B cell (primary cell): ENCODE measurements at regions not wholly inside any gene's neighbourhood (a gene's known extent, or its start where the extent isn't known, plus 50 kb on each side); places are given as distances from the start of the nearest gene placed in this dataset.

Experiments
- ATAC-seq: fragments of 200-7000 bp; cut with Tn5 transposase; one replicate; pipeline ENCODE4 v1.10.0; 2021; ENCODE audit warnings: low read depth, mild to moderate bottlenecking, moderate number of reproducible peaks, moderate library complexity
- CTCF ChIA-PET: fragments of 350-600 bp; sonication (Branson Sonifier 250); formaldehyde crosslinking; loops from one replicate; lab custom pipeline; 2021; ENCODE audit warnings: antibody characterized with exemption, inconsistent platforms; lab: Charles Lee
- POLR2A ChIA-PET: fragments of 350-600 bp; sonication (Branson Sonifier 250); formaldehyde crosslinking; loops from one replicate; lab custom pipeline; 2021; ENCODE audit warnings: antibody characterized with exemption; lab: Charles Lee
- DNase-seq: peaks from one replicate; pipeline ENCODE4 v3.0.0; 2013
- H2AFZ ChIP-seq: 2 replicates; pipeline ENCODE4 v1.6.1; 2012; ENCODE audit warnings: mild to moderate bottlenecking, low read depth, low read length; ENCODE audit not compliant: insufficient read depth, poor library complexity, severe bottlenecking
- H3K27ac ChIP-seq, 2 donors: 1 replicate in 1 of 2; 2 replicates in 1 of 2; pipeline ENCODE4 v1.5.1; 2012 to 2013; ENCODE audit warnings: low read length in 2 of 2, mild to moderate bottlenecking in 2 of 2, moderate library complexity in 1 of 2
- H3K27me3 ChIP-seq, 4 experiments: fragments of 200-600 bp in 1 of 4; sonication (generic) in 1 of 4; replicated peaks in 1 of 4; 1 replicate in 2 of 4; 2 replicates in 2 of 4; pipeline versions ENCODE4 v1.6.1 to v1.7.0; 2013 to 2016; ENCODE audit warnings: low read length in 3 of 4, mild to moderate bottlenecking in 2 of 4, mixed read lengths in 1 of 4, moderate library complexity in 1 of 4; ENCODE audit not compliant: insufficient read depth in 4 of 4, control insufficient read depth in 3 of 4; ENCODE audit errors: control extremely low read depth in 1 of 4
- H3K36me3 ChIP-seq, 2 experiments: replicated peaks in 1 of 2; 1 replicate in 1 of 2; 2 replicates in 1 of 2; pipeline versions ENCODE4 v1.6.1 to v1.7.1; 2013; ENCODE audit warnings: low read length in 1 of 2; ENCODE audit not compliant: insufficient read depth in 2 of 2, control insufficient read depth in 1 of 2; ENCODE audit errors: control extremely low read depth in 1 of 2, extremely low read depth in 1 of 2
- H3K4me1 ChIP-seq, 2 donors: fragments of 200-600 bp in 1 of 2; sonication (generic) in 1 of 2; 1 replicate in 1 of 2; 2 replicates in 1 of 2; pipeline versions ENCODE4 v1.5.1 to v1.6.1; 2013 to 2017; ENCODE audit warnings: low read length in 2 of 2; ENCODE audit not compliant: control insufficient read depth in 2 of 2, insufficient read depth in 2 of 2
- H3K4me2 ChIP-seq: replicated peaks from 2 replicates; pipeline ENCODE3; 2012; ENCODE audit warnings: mild to moderate bottlenecking, low read depth, low read length; ENCODE audit not compliant: poor library complexity, severe bottlenecking
- H3K4me3 ChIP-seq, 5 experiments: fragments of 200-600 bp in 1 of 5; sonication (generic) in 1 of 5; 1 replicate in 3 of 5; 2 replicates in 2 of 5; pipeline versions ENCODE4 v1.5.1 to v1.7.0; 2011 to 2016; ENCODE audit warnings: low read length in 4 of 5, mild to moderate bottlenecking in 4 of 5, low read depth in 2 of 5, control low read depth in 1 of 5, moderate library complexity in 1 of 5; ENCODE audit not compliant: insufficient read depth in 1 of 5; ENCODE audit errors: control extremely low read depth in 1 of 5, extremely low read depth in 1 of 5
- H3K79me2 ChIP-seq: fragments of 200-600 bp; sonication (generic); one replicate; pipeline ENCODE4 v1.6.0; 2016; ENCODE audit warnings: low read length; ENCODE audit not compliant: control insufficient read depth, insufficient read depth
- H3K9ac ChIP-seq: fragments of 200-600 bp; sonication (generic); 2 replicates; pipeline ENCODE4 v1.6.1; 2017; ENCODE audit warnings: mild to moderate bottlenecking, low read length, moderate library complexity
- H3K9me3 ChIP-seq, 3 donors: one replicate each; pipeline versions ENCODE4 v1.6.1 to v1.7.1; 2013; ENCODE audit warnings: low read length in 2 of 3; ENCODE audit not compliant: control insufficient read depth in 2 of 3, insufficient read depth in 1 of 3; ENCODE audit errors: control extremely low read depth in 1 of 3
- H4K20me1 ChIP-seq: 2 replicates; pipeline ENCODE4 v1.6.0; 2012; ENCODE audit warnings: mild to moderate bottlenecking, low read length; ENCODE audit not compliant: insufficient read depth, control insufficient read depth, poor library complexity, severe bottlenecking
- H3K27ac Mint-ChIP-seq: one replicate; pipeline ENCODE4 v1.8.0; 2021; ENCODE audit warnings: mixed read lengths
- H3K27me3 Mint-ChIP-seq: one replicate; pipeline ENCODE4 v1.8.0; 2021; ENCODE audit warnings: mixed read lengths
- H3K4me1 Mint-ChIP-seq: one replicate; pipeline ENCODE4 v1.8.0; 2021; ENCODE audit warnings: mixed read lengths
- H3K4me3 Mint-ChIP-seq: one replicate; pipeline ENCODE4 v1.8.0; 2021; ENCODE audit warnings: mixed read lengths
- H3K9me3 Mint-ChIP-seq: one replicate; pipeline ENCODE4 v1.8.0; 2022; ENCODE audit warnings: mixed read lengths; ENCODE audit not compliant: insufficient read depth
- CTCF ChIP-seq: fragments of 200-600 bp; IDR thresholded peaks from one replicate; pipeline ENCODE4 v1.8.0; 2022; ENCODE audit warnings: antibody characterized with exemption, mild to moderate bottlenecking
- EZH2 ChIP-seq: IDR thresholded peaks from 2 replicates; pipeline ENCODE4 v1.6.1; 2012; ENCODE audit warnings: borderline replicate concordance, low read depth, mild to moderate bottlenecking, moderate library complexity, low read length; ENCODE audit not compliant: insufficient read depth, poor library complexity, severe bottlenecking
- WGBS: methylation state at CpG from one replicate; pipeline ENCODE4 v1.1.5; 2013; ENCODE audit warnings: missing lambda C conversion rate; ENCODE audit not compliant: insufficient coverage; 5-methylcytosine and 5-hydroxymethylcytosine counted together
- intact Hi-C: fragments of 100-400 bp; cut with micrococcal nuclease; formaldehyde crosslinking; loops from one replicate; pipeline ENCODE4 v1.10.0; 2022

- no peaks in the 10 kb centered on the region for H3K9me3 Mint-ChIP-seq
- no peak overlapping the region for H3K9ac ChIP-seq
- H3K27ac ChIP-seq: no peak overlapping the region
- intact Hi-C loops: no loop called here
- H3K4me2 ChIP-seq: no peak overlapping the region
- H3K4me1 Mint-ChIP-seq: no peaks in the 10 kb centered on the region
- no peaks in the 10 kb centered on the region for H3K4me1 ChIP-seq
- H3K4me3 Mint-ChIP-seq: no peak overlapping the region
- H3K27me3 Mint-ChIP-seq: peaks cover 8% of the 10 kb centered on the region
- H2AFZ ChIP-seq: no peak overlapping the region
- ChIA-PET POLR2A (interaction anchor here (0.7 kb wide), 1 partner anchor 793 kb away, joined by 7 read pairs; no protein-coding TSS in a partner anchor), CTCF (interaction anchor here (0.7 to 1.9 kb wide), 6 partner anchors 14 to 430 kb away, joined by 3 to 4 read pairs (median 4); no protein-coding TSS in a partner anchor)
- H3K27ac Mint-ChIP-seq: no peak overlapping the region
- no peak overlapping the region for H3K4me3 ChIP-seq
- H4K20me1 ChIP-seq: no peaks in the 10 kb centered on the region
- H3K27me3 ChIP-seq: peaks cover 0 to 6% (median under 1%) of the 10 kb centered on the region in 4 experiments
- TF ChIP-seq EZH2 (no peak), CTCF (no peak)
- ATAC-seq (no peak), DNase-seq (no peak)
- H3K9me3 ChIP-seq: no peaks in the 10 kb centered on the region
- no peaks in the 10 kb centered on the region for H3K79me2 ChIP-seq
- 0% methylated on average over 1 of the region's 7 CpGs for WGBS
- H3K36me3 ChIP-seq: no peaks in the 10 kb centered on the region
Measured at GRCh38 chr2:37871456-37872191, 53.5 kb upstream of the RMDN2 start.

- ATAC-seq: no peak
- peaks cover 0 to 4% (median 0%) of the 10 kb centered on the region in 4 experiments for H3K27me3 ChIP-seq
- no peaks in the 10 kb centered on the region for H3K79me2 ChIP-seq
- no peaks in the 10 kb centered on the region for H4K20me1 ChIP-seq
- Mint-ChIP-seq H3K27ac (no peak overlapping the region), H3K4me1 (no peaks in the 10 kb centered on the region), H3K4me3 (no peak overlapping the region), H3K9me3 (no peaks in the 10 kb centered on the region), H3K27me3 (peaks cover 8% of the 10 kb centered on the region)
- CTCF ChIA-PET: interaction anchor here (0.8 to 1.9 kb wide), 2 partner anchors 13 to 19 kb away, joined by 4 read pairs; no protein-coding TSS in a partner anchor
- no peak overlapping the region for H3K27ac ChIP-seq
- no peaks in the 10 kb centered on the region for H3K9me3 ChIP-seq
- H3K4me3 ChIP-seq: no peak overlapping the region
- H2AFZ ChIP-seq: no peak overlapping the region
- no peak overlapping the region for H3K4me2 ChIP-seq
- TF ChIP-seq EZH2: no peak
- TF ChIP-seq CTCF: no peak
- 78% methylated on average over 2 of the region's 5 CpGs for WGBS
- POLR2A ChIA-PET: no interaction called here
- intact Hi-C loops: no loop called here
- no peak overlapping the region for H3K9ac ChIP-seq
- no peaks in the 10 kb centered on the region for H3K4me1 ChIP-seq
- DNase-seq: no peak
- no peaks in the 10 kb centered on the region for H3K36me3 ChIP-seq
Measured at GRCh38 chr2:37872192-37872750, 52.8 kb upstream of the RMDN2 start.
